LNCaP clone FGC (cell line): ENCODE measurements at regions not wholly inside any gene's neighbourhood (a gene's known extent, or its start where the extent isn't known, plus 50 kb on each side); places are given as distances from the start of the nearest gene placed in this dataset.

ENCODE experiments used
- DNase-seq: peaks from one replicate; pipeline ENCODE4 v3.0.0-alpha.2; 2011; ENCODE audit warnings: low read depth
- H3K4me3 ChIP-seq: 2 replicates; pipeline ENCODE4 v1.5.1; 2011; ENCODE audit warnings: mild to moderate bottlenecking, low read depth, low read length, control low read depth
- TF ChIP-seq, protein P1 (sequence below): IDR thresholded peaks from 2 replicates; pipeline ENCODE4 v1.5.1; 2012; ENCODE audit warnings: mild to moderate bottlenecking; ENCODE audit not compliant: control insufficient read depth, insufficient read depth; ENCODE audit errors: extremely low read depth

DNA sequence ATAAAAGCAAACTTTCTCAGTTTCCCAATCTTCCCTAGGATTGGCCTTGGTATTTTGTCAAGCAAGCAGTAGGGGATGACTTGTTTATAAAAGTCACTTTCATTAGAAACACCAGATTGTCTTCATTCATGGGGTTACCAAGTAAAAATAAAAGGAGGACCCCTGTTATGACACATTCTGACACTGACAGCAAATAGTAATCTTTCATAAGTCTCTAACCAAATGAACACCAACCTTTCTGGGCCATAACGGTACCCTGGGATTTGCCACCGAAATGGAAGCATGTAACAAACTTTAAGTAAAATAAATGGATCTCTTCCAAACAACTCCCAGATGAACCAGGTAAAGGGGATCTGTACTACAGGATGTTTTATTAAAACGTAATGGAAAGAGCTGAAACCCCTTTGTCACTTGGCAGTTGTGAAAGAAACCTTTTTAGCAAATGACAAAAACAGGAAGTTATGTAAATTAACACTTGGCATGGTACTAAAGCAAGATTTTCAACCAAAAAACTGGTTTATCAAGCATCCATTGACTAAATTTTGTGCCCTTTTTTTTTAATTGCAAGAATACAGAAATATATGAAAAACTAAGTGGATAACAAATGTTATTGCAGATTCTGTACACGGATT lies 335.6 kb downstream of the RBM26 start:
- no peak overlapping the region for H3K4me3 ChIP-seq
- no peak for DNase-seq
- TF ChIP-seq, protein P1, sequence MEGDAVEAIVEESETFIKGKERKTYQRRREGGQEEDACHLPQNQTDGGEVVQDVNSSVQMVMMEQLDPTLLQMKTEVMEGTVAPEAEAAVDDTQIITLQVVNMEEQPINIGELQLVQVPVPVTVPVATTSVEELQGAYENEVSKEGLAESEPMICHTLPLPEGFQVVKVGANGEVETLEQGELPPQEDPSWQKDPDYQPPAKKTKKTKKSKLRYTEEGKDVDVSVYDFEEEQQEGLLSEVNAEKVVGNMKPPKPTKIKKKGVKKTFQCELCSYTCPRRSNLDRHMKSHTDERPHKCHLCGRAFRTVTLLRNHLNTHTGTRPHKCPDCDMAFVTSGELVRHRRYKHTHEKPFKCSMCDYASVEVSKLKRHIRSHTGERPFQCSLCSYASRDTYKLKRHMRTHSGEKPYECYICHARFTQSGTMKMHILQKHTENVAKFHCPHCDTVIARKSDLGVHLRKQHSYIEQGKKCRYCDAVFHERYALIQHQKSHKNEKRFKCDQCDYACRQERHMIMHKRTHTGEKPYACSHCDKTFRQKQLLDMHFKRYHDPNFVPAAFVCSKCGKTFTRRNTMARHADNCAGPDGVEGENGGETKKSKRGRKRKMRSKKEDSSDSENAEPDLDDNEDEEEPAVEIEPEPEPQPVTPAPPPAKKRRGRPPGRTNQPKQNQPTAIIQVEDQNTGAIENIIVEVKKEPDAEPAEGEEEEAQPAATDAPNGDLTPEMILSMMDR = no peak

- no peak overlapping the region for H3K4me3 ChIP-seq
- no peak for DNase-seq
- TF ChIP-seq, protein P1 = no peak; the same call in 1 of the 2 replicates
These were observed 343.8 kb downstream of the RBM26 start for GRCh38 chr13:79062291-79062690.

DNA sequence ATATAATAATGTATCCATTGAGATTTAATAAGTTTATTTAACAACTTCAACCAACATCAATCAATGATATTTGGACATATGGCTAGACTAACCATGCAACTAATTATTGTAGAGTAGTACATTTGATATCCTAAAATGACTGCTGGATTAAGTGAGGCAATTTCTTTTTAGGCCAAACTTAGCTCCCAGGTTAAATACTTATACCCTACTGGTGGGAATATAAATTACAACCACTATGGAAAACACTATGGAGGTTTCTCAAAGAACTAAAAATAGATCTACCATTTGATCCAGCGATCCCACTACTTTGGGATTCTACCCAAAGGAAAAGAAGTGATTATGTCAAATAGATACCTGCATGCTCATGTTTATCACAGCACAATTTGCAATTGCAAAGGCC lies 345.8 kb downstream of the RBM26 start:
- TF ChIP-seq, protein P1 = no peak
- DNase-seq = no peak
- no peak overlapping the region for H3K4me3 ChIP-seq

- TF ChIP-seq, protein P1 = peak; percentile 48
- no peak for DNase-seq
- H3K4me3 ChIP-seq = no peak overlapping the region
These were observed 349.3 kb downstream of the RBM26 start for GRCh38 chr13:79056706-79057105.

- H3K4me3 ChIP-seq = no peak overlapping the region
- TF ChIP-seq, protein P1 = no peak
- no peak for DNase-seq
These were observed 354.6 kb downstream of the RBM26 start for GRCh38 chr13:79051472-79051871.

GRCh38 chr13:79044415-79044814 lies 361.6 kb downstream of the RBM26 start:
- TF ChIP-seq, protein P1 = no peak
- H3K4me3 ChIP-seq = no peak overlapping the region
- DNase-seq = no peak

- no peak overlapping the region for H3K4me3 ChIP-seq
- DNase-seq = no peak
- TF ChIP-seq, protein P1 = no peak
These were observed 362.8 kb downstream of the RBM26 start for GRCh38 chr13:79043208-79043607.
